Neural progenitor cell (in vitro differentiated cells): ENCODE measurements at regions not wholly inside any gene's neighbourhood (a gene's known extent, or its start where the extent isn't known, plus 50 kb on each side); places are given as distances from the start of the nearest gene placed in this dataset.

Experiments used
- EZH2 ChIP-seq: fragments of 200-600 bp; sonication (generic); IDR thresholded peaks from 2 replicates; pipeline ENCODE4 v1.6.1; 2017; ENCODE audit warnings: antibody characterized with exemption, mild to moderate bottlenecking, moderate library complexity
- TF ChIP-seq, protein P1 (sequence below): fragments of 200-600 bp; sonication (generic); IDR thresholded peaks from 2 replicates; pipeline ENCODE4 v1.5.1; 2017; ENCODE audit warnings: antibody characterized with exemption, mild to moderate bottlenecking

- TF ChIP-seq, protein P1, sequence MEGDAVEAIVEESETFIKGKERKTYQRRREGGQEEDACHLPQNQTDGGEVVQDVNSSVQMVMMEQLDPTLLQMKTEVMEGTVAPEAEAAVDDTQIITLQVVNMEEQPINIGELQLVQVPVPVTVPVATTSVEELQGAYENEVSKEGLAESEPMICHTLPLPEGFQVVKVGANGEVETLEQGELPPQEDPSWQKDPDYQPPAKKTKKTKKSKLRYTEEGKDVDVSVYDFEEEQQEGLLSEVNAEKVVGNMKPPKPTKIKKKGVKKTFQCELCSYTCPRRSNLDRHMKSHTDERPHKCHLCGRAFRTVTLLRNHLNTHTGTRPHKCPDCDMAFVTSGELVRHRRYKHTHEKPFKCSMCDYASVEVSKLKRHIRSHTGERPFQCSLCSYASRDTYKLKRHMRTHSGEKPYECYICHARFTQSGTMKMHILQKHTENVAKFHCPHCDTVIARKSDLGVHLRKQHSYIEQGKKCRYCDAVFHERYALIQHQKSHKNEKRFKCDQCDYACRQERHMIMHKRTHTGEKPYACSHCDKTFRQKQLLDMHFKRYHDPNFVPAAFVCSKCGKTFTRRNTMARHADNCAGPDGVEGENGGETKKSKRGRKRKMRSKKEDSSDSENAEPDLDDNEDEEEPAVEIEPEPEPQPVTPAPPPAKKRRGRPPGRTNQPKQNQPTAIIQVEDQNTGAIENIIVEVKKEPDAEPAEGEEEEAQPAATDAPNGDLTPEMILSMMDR, result no peak
- no peak for TF ChIP-seq EZH2
These were observed 1660.3 kb downstream of the EFNB2 start for GRCh38 chr13:104875038-104875754.
